ENCODE measurements at regions not wholly inside any gene's neighbourhood (a gene's known extent, or its start where the extent isn't known, plus 50 kb on each side); places are given as distances from the start of the nearest gene placed in this dataset.

DNA sequence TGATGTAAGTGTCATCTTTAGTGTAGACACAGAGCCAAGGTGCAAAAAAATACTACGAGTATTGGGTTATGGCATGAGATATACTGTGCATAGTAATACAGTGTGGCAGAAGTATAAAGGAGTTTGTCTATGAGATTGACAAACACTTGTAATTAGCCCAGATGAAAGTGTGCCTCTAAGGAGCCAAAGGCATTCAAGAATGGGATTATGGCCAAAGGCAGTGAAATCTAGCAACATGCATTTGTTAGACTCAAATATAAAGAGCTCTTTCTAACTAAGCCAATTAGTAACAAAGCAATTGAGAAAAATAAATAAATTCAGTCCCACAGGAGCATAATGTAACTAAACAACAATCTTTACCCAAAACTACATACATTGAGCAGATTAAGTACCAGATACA, 1761.8 kb downstream of the SUCLG1 start:
- TF ChIP-seq, protein P1, sequence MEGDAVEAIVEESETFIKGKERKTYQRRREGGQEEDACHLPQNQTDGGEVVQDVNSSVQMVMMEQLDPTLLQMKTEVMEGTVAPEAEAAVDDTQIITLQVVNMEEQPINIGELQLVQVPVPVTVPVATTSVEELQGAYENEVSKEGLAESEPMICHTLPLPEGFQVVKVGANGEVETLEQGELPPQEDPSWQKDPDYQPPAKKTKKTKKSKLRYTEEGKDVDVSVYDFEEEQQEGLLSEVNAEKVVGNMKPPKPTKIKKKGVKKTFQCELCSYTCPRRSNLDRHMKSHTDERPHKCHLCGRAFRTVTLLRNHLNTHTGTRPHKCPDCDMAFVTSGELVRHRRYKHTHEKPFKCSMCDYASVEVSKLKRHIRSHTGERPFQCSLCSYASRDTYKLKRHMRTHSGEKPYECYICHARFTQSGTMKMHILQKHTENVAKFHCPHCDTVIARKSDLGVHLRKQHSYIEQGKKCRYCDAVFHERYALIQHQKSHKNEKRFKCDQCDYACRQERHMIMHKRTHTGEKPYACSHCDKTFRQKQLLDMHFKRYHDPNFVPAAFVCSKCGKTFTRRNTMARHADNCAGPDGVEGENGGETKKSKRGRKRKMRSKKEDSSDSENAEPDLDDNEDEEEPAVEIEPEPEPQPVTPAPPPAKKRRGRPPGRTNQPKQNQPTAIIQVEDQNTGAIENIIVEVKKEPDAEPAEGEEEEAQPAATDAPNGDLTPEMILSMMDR (IDR thresholded peaks at IDR 0.05): no peak
- TF ChIP-seq POLR2A (IDR thresholded peaks at IDR 0.05): no peak
- no peak for TF ChIP-seq POLR2AphosphoS5 (IDR thresholded peaks at IDR 0.05)

Data from breast epithelium (tissue), 3 donors.